ENCODE measurements at regions not wholly inside any gene's neighbourhood (a gene's known extent, or its start where the extent isn't known, plus 50 kb on each side); places are given as distances from the start of the nearest gene placed in this dataset.

DNA sequence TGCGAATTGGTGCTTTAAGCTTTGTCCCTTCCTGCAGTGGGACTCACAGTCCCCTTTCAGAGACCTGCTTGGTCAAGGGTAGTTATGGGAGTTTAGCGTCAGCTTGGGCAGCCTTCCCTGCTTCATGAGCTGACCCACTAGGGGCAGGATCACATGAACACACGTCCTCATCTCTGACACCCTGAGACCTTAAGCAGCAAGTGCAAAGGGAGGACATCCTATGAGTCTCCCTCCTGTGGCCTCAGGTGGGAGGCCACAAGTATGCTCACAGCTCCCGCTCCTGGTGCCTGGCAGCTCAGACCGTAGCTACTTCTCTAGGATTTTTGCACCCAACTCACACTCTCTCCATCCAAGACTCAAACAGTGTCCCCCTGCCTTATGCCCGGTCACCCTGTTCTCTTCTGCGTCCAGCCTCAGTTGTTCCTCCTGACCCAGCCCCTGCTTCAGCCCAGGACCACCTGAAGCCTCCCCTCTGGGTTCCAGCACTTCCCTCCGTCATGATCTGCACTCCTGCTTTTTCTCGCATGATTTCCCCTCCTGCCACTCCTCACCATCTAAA is 136.6 kb upstream of the FAM20C start:
- no peaks in the 10 kb centered on the region for H3K9me3 ChIP-seq (ENCODE audit: control insufficient read depth in 2 of 2, low read length in 2 of 2)
- no peak overlapping the region for H3K27ac ChIP-seq (ENCODE audit: low read depth in 2 of 2, low read length in 2 of 2)
- no peaks in the 10 kb centered on the region for H3K36me3 ChIP-seq (ENCODE audit: control insufficient read depth in 2 of 2, insufficient read depth in 2 of 2, low read length in 2 of 2)
- H3K27me3 ChIP-seq (ENCODE audit: control insufficient read depth in 2 of 2, insufficient read depth in 2 of 2, low read length in 2 of 2) = no peaks in the 10 kb centered on the region
- no peak overlapping the region for H3K4me3 ChIP-seq (ENCODE audit: low read length in 2 of 2)
- no peak overlapping the region for H3K9ac ChIP-seq (ENCODE audit: low read depth in 1 of 2, low read length in 2 of 2)
- no peaks in the 10 kb centered on the region for H3K4me1 ChIP-seq (ENCODE audit: control insufficient read depth in 2 of 2, insufficient read depth in 2 of 2, low read length in 2 of 2)

DNA sequence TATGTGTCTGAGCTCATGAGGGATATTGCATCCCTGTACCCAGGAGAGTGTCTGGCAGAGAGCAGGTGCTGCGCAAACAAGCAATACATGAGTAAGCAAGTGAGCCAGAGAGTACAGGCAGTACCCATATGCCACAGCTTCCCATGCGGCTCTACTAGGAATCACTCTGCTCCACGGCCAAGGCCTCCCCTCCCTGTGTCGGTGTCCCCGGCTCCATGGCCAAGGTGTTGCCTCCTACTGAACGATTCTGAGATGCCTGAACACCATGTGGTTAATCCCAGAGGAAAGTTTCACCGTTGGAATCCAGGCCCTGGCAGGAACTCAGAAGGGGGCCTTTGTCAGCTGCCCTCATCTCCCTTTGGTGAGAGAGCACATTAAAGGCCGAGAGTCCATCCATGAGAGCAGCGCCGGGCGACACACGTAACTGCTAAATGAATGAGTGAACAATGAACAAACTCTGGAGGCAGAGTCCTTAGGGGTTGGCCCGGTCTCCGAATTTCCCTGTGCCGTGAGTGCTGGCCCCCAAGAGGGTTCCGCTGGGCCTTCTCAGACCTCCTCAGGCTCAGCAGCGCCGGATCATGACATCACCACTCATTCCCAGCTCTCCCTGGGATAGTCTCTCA is 136.0 kb upstream of the FAM20C start:
- Histone ChIP-seq H3K4me1 (ENCODE audit: control insufficient read depth in 2 of 2, insufficient read depth in 2 of 2, low read length in 2 of 2) (no peaks in the 10 kb centered on the region), H3K36me3 (ENCODE audit: control insufficient read depth in 2 of 2, insufficient read depth in 2 of 2, low read length in 2 of 2) (no peaks in the 10 kb centered on the region), H3K27me3 (ENCODE audit: control insufficient read depth in 2 of 2, insufficient read depth in 2 of 2, low read length in 2 of 2) (no peaks in the 10 kb centered on the region), H3K4me3 (ENCODE audit: low read length in 2 of 2) (no peak overlapping the region), H3K9ac (ENCODE audit: low read depth in 1 of 2, low read length in 2 of 2) (no peak overlapping the region), H3K27ac (ENCODE audit: low read depth in 2 of 2, low read length in 2 of 2) (no peak overlapping the region), H3K9me3 (ENCODE audit: control insufficient read depth in 2 of 2, low read length in 2 of 2) (no peaks in the 10 kb centered on the region)

GRCh38 chr7:57071-57470 is 135.3 kb upstream of the FAM20C start:
- no peaks in the 10 kb centered on the region for H3K27me3 ChIP-seq (ENCODE audit: control insufficient read depth in 2 of 2, insufficient read depth in 2 of 2, low read length in 2 of 2)
- no peak overlapping the region for H3K9ac ChIP-seq (ENCODE audit: low read depth in 1 of 2, low read length in 2 of 2)
- H3K27ac ChIP-seq (ENCODE audit: low read depth in 2 of 2, low read length in 2 of 2) = no peak overlapping the region
- H3K9me3 ChIP-seq (ENCODE audit: control insufficient read depth in 2 of 2, low read length in 2 of 2) = no peaks in the 10 kb centered on the region
- H3K36me3 ChIP-seq (ENCODE audit: control insufficient read depth in 2 of 2, insufficient read depth in 2 of 2, low read length in 2 of 2) = no peaks in the 10 kb centered on the region
- H3K4me1 ChIP-seq (ENCODE audit: control insufficient read depth in 2 of 2, insufficient read depth in 2 of 2, low read length in 2 of 2) = no peaks in the 10 kb centered on the region
- H3K4me3 ChIP-seq (ENCODE audit: low read length in 2 of 2) = no peak overlapping the region

- Histone ChIP-seq H3K9me3 (ENCODE audit: control insufficient read depth in 2 of 2, low read length in 2 of 2) (no peaks in the 10 kb centered on the region), H3K4me3 (ENCODE audit: low read length in 2 of 2) (no peak overlapping the region), H3K4me1 (ENCODE audit: control insufficient read depth in 2 of 2, insufficient read depth in 2 of 2, low read length in 2 of 2) (no peaks in the 10 kb centered on the region), H3K27me3 (ENCODE audit: control insufficient read depth in 2 of 2, insufficient read depth in 2 of 2, low read length in 2 of 2) (no peaks in the 10 kb centered on the region), H3K9ac (ENCODE audit: low read depth in 1 of 2, low read length in 2 of 2) (no peak overlapping the region), H3K27ac (ENCODE audit: low read depth in 2 of 2, low read length in 2 of 2) (no peak overlapping the region), H3K36me3 (ENCODE audit: control insufficient read depth in 2 of 2, insufficient read depth in 2 of 2, low read length in 2 of 2) (no peaks in the 10 kb centered on the region)
Observed at GRCh38 chr7:57482-58255, 134.7 kb upstream of the FAM20C start.

DNA sequence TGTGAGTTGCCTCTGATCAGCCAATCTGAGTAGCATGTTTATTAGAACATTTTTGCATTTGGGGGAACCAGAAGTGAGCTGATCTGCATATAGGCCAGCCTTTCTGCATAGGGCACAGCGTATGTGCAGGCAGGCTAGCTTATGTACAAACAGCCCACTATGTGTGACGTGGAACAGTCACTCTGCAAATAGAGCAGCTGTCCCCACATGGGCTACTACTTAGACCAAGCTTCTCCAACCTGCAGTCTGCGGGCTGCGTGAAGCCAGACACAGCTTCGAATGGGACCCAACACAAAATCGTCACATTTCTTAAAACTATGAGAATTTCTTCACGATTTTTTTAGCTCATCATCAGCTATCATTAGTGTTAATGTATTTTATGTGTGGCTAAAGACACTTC is 134.1 kb upstream of the FAM20C start:
- no peaks in the 10 kb centered on the region for H3K36me3 ChIP-seq (ENCODE audit: control insufficient read depth in 2 of 2, insufficient read depth in 2 of 2, low read length in 2 of 2)
- H3K27me3 ChIP-seq (ENCODE audit: control insufficient read depth in 2 of 2, insufficient read depth in 2 of 2, low read length in 2 of 2) = no peaks in the 10 kb centered on the region
- no peak overlapping the region for H3K27ac ChIP-seq (ENCODE audit: low read depth in 2 of 2, low read length in 2 of 2)
- H3K4me1 ChIP-seq (ENCODE audit: control insufficient read depth in 2 of 2, insufficient read depth in 2 of 2, low read length in 2 of 2) = no peaks in the 10 kb centered on the region
- H3K4me3 ChIP-seq (ENCODE audit: low read length in 2 of 2) = no peak overlapping the region
- H3K9me3 ChIP-seq (ENCODE audit: control insufficient read depth in 2 of 2, low read length in 2 of 2) = no peaks in the 10 kb centered on the region
- no peak overlapping the region for H3K9ac ChIP-seq (ENCODE audit: low read depth in 1 of 2, low read length in 2 of 2)

DNA sequence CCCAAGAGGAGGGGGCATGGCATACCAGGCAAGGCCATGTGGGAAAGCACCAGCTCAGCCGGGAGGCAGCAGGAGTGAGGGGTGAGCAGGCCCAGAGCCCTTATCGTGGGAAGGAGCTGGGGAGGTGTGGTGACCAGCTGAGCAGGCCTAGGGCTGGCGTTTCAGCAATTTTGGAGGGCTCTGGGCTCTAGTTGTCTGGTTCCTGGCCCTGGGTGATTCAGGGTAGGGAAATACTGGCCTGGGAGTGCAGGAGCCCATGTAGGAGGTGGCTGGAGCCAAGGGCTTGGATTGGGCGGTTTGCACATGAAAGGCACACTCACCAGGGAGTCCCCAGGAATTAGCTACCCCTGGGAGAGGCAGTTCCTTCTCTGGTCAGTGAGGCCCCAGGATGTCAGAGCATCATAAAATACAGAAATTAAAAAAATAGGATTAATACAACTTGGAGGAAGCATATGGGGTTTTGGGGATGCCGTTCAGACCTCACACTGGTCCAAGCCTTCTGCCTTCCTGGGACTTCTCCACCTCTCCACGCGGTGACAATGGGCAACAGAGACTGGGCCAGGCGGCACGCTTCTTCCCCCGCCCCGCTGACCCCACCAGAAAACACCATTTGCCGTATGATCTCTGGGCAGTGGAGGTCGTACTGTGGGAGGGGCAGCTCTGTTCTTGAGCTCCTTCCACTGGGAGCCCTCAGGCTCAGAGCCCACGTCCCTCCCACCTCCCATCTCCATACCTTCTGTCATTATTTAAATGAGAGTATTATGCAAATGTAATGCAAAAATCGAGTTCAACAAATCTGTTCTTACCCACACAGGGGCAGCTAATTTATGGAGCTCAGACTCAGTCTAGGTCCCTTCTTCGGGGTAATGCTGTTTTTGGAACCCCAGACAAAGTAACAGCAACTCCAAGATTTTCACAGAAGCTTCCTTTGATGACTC is 133.0 kb upstream of the FAM20C start:
- H3K36me3 ChIP-seq (ENCODE audit: control insufficient read depth in 2 of 2, insufficient read depth in 2 of 2, low read length in 2 of 2) = no peaks in the 10 kb centered on the region

DNA sequence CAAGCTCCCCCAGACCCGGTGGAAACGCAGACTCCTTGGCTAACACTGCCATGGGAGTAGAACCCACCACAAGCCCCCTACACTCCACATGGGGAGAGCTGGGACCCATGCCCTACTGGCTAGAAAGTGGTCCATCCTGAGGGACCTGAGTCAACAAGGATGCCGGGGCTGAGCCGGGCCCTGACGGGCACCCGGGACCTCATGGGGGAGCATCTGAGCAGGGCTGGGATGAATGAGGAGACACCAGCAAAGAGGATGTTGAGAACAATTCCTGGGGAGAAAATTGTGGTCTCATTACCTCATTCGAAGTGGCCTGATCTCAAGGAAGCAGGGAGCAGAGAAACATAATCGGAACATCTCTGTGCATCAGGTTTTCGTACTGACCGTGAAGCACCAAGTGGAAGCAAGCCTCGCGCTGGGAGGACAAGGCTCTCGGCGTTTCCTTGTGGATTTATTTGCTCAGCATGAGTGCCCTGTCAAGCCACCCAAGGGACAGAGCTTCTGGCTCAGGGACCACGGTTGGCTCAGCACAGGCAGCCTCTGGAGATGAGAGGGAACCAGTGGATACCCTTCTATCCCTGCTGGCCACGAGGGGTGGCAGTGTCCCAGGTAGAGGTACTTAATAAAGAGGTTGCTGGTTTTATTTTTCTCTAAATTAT is 132.2 kb upstream of the FAM20C start:
- H3K27me3 ChIP-seq (ENCODE audit: control insufficient read depth in 2 of 2, insufficient read depth in 2 of 2, low read length in 2 of 2) = no peaks in the 10 kb centered on the region
- no peak overlapping the region for H3K9ac ChIP-seq (ENCODE audit: low read depth in 1 of 2, low read length in 2 of 2)
- no peaks in the 10 kb centered on the region for H3K9me3 ChIP-seq (ENCODE audit: control insufficient read depth in 2 of 2, low read length in 2 of 2)
- H3K36me3 ChIP-seq (ENCODE audit: control insufficient read depth in 2 of 2, insufficient read depth in 2 of 2, low read length in 2 of 2) = no peaks in the 10 kb centered on the region
- H3K4me1 ChIP-seq (ENCODE audit: control insufficient read depth in 2 of 2, insufficient read depth in 2 of 2, low read length in 2 of 2) = no peaks in the 10 kb centered on the region
- no peak overlapping the region for H3K4me3 ChIP-seq (ENCODE audit: low read length in 2 of 2)
- H3K27ac ChIP-seq (ENCODE audit: low read depth in 2 of 2, low read length in 2 of 2) = no peak overlapping the region

More for the DNA sequence above, 133.0 kb upstream of the FAM20C start:
- Histone ChIP-seq H3K27me3 (ENCODE audit: control insufficient read depth in 2 of 2, insufficient read depth in 2 of 2, low read length in 2 of 2) (no peaks in the 10 kb centered on the region), H3K4me1 (ENCODE audit: control insufficient read depth in 2 of 2, insufficient read depth in 2 of 2, low read length in 2 of 2) (no peaks in the 10 kb centered on the region), H3K27ac (ENCODE audit: low read depth in 2 of 2, low read length in 2 of 2) (no peak overlapping the region), H3K9me3 (ENCODE audit: control insufficient read depth in 2 of 2, low read length in 2 of 2) (no peaks in the 10 kb centered on the region), H3K9ac (ENCODE audit: low read depth in 1 of 2, low read length in 2 of 2) (no peak overlapping the region), H3K4me3 (ENCODE audit: low read length in 2 of 2) (no peak overlapping the region)

DNA sequence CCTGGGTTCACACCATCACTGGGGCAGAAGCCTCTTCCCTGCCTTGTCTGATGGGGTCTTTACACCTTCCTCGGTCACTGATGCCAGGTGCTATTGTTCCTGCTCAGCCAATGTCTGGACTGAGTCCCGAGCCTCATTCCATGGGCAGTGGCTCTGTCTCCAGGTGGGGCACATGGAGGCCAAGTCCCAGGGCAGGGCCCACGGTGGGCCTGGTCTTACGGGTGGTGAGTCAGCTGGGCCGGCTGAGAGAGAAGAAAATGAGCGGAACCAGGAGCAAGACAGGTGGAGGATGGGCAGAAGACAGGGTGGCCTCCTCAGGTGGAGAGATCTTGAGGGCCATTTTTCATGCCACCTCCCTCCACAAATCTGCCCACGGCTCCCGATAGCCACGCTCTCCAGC is 131.7 kb upstream of the FAM20C start:
- H3K9ac ChIP-seq (ENCODE audit: low read depth in 1 of 2, low read length in 2 of 2) = no peak overlapping the region
- H3K9me3 ChIP-seq (ENCODE audit: control insufficient read depth in 2 of 2, low read length in 2 of 2) = no peaks in the 10 kb centered on the region
- H3K4me3 ChIP-seq (ENCODE audit: low read length in 2 of 2) = no peak overlapping the region
- H3K36me3 ChIP-seq (ENCODE audit: control insufficient read depth in 2 of 2, insufficient read depth in 2 of 2, low read length in 2 of 2) = no peaks in the 10 kb centered on the region
- H3K27ac ChIP-seq (ENCODE audit: low read depth in 2 of 2, low read length in 2 of 2) = no peak overlapping the region
- no peaks in the 10 kb centered on the region for H3K4me1 ChIP-seq (ENCODE audit: control insufficient read depth in 2 of 2, insufficient read depth in 2 of 2, low read length in 2 of 2)
- H3K27me3 ChIP-seq (ENCODE audit: control insufficient read depth in 2 of 2, insufficient read depth in 2 of 2, low read length in 2 of 2) = no peaks in the 10 kb centered on the region

DNA sequence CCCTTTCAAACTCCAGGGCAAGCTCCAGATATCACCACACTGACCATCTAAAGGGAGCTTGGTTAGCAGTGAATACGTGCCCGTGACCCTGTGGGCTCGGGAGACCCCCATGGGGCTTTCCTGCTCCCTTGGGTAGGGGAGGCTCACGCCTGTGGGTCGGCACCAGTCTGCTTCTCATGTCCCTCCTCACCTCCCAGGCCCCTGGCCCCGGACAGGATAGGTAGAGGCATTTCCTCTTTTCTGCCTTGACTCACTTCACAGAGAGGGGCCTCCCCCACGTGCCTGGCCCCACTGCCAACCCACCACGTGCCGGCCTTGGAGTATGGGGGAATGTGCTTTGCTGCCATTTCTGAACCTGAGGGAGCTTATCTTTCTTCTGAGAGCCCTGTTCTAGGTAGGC is 131.3 kb upstream of the FAM20C start:
- no peaks in the 10 kb centered on the region for H3K4me1 ChIP-seq (ENCODE audit: control insufficient read depth in 2 of 2, insufficient read depth in 2 of 2, low read length in 2 of 2)
- H3K27ac ChIP-seq (ENCODE audit: low read depth in 2 of 2, low read length in 2 of 2) = no peak overlapping the region

More for the DNA sequence above, 131.3 kb upstream of the FAM20C start:
- Histone ChIP-seq H3K9me3 (ENCODE audit: control insufficient read depth in 2 of 2, low read length in 2 of 2) (no peaks in the 10 kb centered on the region), H3K27me3 (ENCODE audit: control insufficient read depth in 2 of 2, insufficient read depth in 2 of 2, low read length in 2 of 2) (no peaks in the 10 kb centered on the region), H3K36me3 (ENCODE audit: control insufficient read depth in 2 of 2, insufficient read depth in 2 of 2, low read length in 2 of 2) (no peaks in the 10 kb centered on the region), H3K4me3 (ENCODE audit: low read length in 2 of 2) (no peak overlapping the region), H3K9ac (ENCODE audit: low read depth in 1 of 2, low read length in 2 of 2) (no peak overlapping the region)
